ENCODE measurements at regions not wholly inside any gene's neighbourhood (a gene's known extent, or its start where the extent isn't known, plus 50 kb on each side); places are given as distances from the start of the nearest gene placed in this dataset.

GRCh38 chr18:11487390-11487789, 122.0 kb upstream of the SLC35G4 start:
- Histone ChIP-seq H3K27ac (ENCODE audit: low read depth in 2 of 2, low read length in 1 of 2) (no peak overlapping the region), H3K27me3 (ENCODE audit: insufficient read depth) (no peaks in the 10 kb centered on the region; the same call in 1 of the 2 replicates), H3K4me2 (no peak overlapping the region), H3K4me3 (ENCODE audit: low read depth in 2 of 2, low read length in 1 of 2) (no peak overlapping the region), H3K79me2 (ENCODE audit: insufficient read depth) (no peaks in the 10 kb centered on the region), H3K36me3 (replicated peaks in 1 of 2; ENCODE audit: control insufficient read depth in 1 of 2, insufficient read depth in 2 of 2, low read length in 1 of 2) (no peaks in the 10 kb centered on the region), H3K9ac (no peak overlapping the region), H3K9me2 (no peaks in the 10 kb centered on the region), H3K4me1 (ENCODE audit: control insufficient read depth in 1 of 2, insufficient read depth in 2 of 2, low read depth in 1 of 2, low read length in 1 of 2) (no peaks in the 10 kb centered on the region; a peak in 1 of 4 replicates), H2AFZ (ENCODE audit: low read depth) (no peak overlapping the region), H3K9me3 (no peaks in the 10 kb centered on the region), H4K20me1 (ENCODE audit: insufficient read depth) (no peaks in the 10 kb centered on the region), H3F3A (replicated peaks; ENCODE audit: insufficient read depth) (no peaks in the 10 kb centered on the region)
- no peak for TF ChIP-seq RAD21 (IDR thresholded peaks at IDR 0.05; ENCODE audit: low read length)
- TF ChIP-seq EZH2phosphoT487 (IDR thresholded peaks at IDR 0.05; ENCODE audit: borderline replicate concordance, low read depth): no peak
- TF ChIP-seq SIN3A (IDR thresholded peaks at IDR 0.05; ENCODE audit: borderline replicate concordance, low read depth, low read length): no peak
- TF ChIP-seq TAF1 (IDR thresholded peaks at IDR 0.05; ENCODE audit: borderline replicate concordance, low read depth, low read length): no peak
- TF ChIP-seq PBX3 (IDR thresholded peaks at IDR 0.05): no peak
- no peak for TF ChIP-seq RCOR1 (IDR thresholded peaks at IDR 0.05; ENCODE audit: low read length)
- TF ChIP-seq RXRA (IDR thresholded peaks at IDR 0.05; ENCODE audit: borderline replicate concordance, low read depth): no peak
- no peak for TF ChIP-seq RFX5 (IDR thresholded peaks at IDR 0.05; ENCODE audit: low read length)
- no peak for TF ChIP-seq USF2 (IDR thresholded peaks at IDR 0.05; ENCODE audit: borderline replicate concordance, low read depth, low read length)
- no peak for TF ChIP-seq IRF3 (IDR thresholded peaks at IDR 0.05; ENCODE audit: low read depth, low read length)
- TF ChIP-seq MEF2A (IDR thresholded peaks at IDR 0.05; ENCODE audit: borderline replicate concordance, low read depth): no peak
- TF ChIP-seq REST (IDR thresholded peaks at IDR 0.05; ENCODE audit: low read depth, low read length): no peak
- TF ChIP-seq USF1 (IDR thresholded peaks at IDR 0.05; ENCODE audit: borderline replicate concordance, low read depth): no peak
- TF ChIP-seq NFIC (IDR thresholded peaks at IDR 0.05; ENCODE audit: borderline replicate concordance): no peak
- TF ChIP-seq POLR2AphosphoS5 (IDR thresholded peaks at IDR 0.05; ENCODE audit: low read depth, low read length): no peak
- TF ChIP-seq FOSL2 (IDR thresholded peaks at IDR 0.05; ENCODE audit: borderline replicate concordance, low read depth): no peak
- no peak for TF ChIP-seq YY1 (IDR thresholded peaks at IDR 0.05; ENCODE audit: low read depth)
- TF ChIP-seq SMC3 (IDR thresholded peaks at IDR 0.05; ENCODE audit: low read depth, low read length): no peak
- ChIA-PET POLR2A (no interaction called here), CTCF (no interaction called here)
- peak; percentile 7 for DNase-seq
- 0% methylated on average over 1 of the region's 1 CpG for WGBS (ENCODE audit: low lambda C conversion rate)
